ENCODE measurements at regions not wholly inside any gene's neighbourhood (a gene's known extent, or its start where the extent isn't known, plus 50 kb on each side); places are given as distances from the start of the nearest gene placed in this dataset.

DNA sequence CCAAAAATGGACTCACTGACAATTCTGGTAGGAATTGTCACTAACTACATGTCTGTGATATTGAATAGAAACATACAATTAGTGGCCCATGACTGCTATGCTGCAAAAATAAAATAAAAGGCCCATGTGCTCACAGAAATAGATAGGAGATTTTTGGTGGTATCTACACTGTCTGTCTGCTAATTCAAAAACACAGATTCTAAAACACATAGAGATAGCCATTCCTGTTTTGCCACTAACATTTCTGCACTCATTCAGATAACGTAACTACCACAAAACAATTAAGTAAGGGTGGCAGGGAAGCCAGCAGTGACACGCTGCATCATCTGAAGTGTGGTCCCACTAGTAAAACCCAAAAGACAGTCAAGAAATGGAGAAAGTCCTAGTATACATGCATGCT is 202.2 kb upstream of the NFIA start:
- Mint-ChIP-seq H3K27me3 (ENCODE audit: unreplicated experiment) (no peaks in the 10 kb centered on the region), H3K27ac (ENCODE audit: unreplicated experiment) (no peak overlapping the region), H3K4me3 (ENCODE audit: unreplicated experiment) (no peak overlapping the region), H3K36me3 (ENCODE audit: unreplicated experiment) (no peaks in the 10 kb centered on the region), H3K9me3 (ENCODE audit: unreplicated experiment) (no peaks in the 10 kb centered on the region), H3K4me1 (ENCODE audit: low read depth, unreplicated experiment) (peaks cover 11% of the 10 kb centered on the region)
- DNase-seq: no peak
- TF ChIP-seq, protein P1, sequence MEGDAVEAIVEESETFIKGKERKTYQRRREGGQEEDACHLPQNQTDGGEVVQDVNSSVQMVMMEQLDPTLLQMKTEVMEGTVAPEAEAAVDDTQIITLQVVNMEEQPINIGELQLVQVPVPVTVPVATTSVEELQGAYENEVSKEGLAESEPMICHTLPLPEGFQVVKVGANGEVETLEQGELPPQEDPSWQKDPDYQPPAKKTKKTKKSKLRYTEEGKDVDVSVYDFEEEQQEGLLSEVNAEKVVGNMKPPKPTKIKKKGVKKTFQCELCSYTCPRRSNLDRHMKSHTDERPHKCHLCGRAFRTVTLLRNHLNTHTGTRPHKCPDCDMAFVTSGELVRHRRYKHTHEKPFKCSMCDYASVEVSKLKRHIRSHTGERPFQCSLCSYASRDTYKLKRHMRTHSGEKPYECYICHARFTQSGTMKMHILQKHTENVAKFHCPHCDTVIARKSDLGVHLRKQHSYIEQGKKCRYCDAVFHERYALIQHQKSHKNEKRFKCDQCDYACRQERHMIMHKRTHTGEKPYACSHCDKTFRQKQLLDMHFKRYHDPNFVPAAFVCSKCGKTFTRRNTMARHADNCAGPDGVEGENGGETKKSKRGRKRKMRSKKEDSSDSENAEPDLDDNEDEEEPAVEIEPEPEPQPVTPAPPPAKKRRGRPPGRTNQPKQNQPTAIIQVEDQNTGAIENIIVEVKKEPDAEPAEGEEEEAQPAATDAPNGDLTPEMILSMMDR (IDR thresholded peaks at IDR 0.05; ENCODE audit: partially characterized antibody, unreplicated experiment): no peak

DNA sequence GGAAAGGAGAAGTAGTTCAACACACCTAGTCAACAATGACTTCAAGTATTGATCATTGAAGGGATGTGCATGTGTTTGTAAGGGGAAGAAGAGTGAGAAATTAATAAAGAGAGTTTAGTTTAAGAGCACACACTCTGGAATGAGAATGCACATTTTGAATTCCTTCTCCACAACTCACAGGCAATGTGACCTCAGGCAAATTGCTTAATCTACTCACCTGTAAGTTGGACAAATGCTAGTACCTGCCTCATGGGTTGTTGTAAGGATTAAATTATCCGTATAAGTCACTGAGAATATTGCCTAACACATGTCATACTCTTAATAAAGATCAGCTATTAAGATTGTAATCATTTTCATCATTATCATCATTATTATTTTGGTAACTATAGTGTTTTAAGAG is 204.0 kb upstream of the NFIA start:
- H3K27me3 Mint-ChIP-seq (ENCODE audit: unreplicated experiment): no peaks in the 10 kb centered on the region
- TF ChIP-seq, protein P1 (IDR thresholded peaks at IDR 0.05; ENCODE audit: partially characterized antibody, unreplicated experiment): no peak
- H3K27ac Mint-ChIP-seq (ENCODE audit: unreplicated experiment): no peak overlapping the region
- no peak overlapping the region for H3K4me3 Mint-ChIP-seq (ENCODE audit: unreplicated experiment)
- H3K36me3 Mint-ChIP-seq (ENCODE audit: unreplicated experiment): no peaks in the 10 kb centered on the region
- peaks cover 5% of the 10 kb centered on the region for H3K4me1 Mint-ChIP-seq (ENCODE audit: low read depth, unreplicated experiment)
- DNase-seq: no peak
- no peaks in the 10 kb centered on the region for H3K9me3 Mint-ChIP-seq (ENCODE audit: unreplicated experiment)

DNA sequence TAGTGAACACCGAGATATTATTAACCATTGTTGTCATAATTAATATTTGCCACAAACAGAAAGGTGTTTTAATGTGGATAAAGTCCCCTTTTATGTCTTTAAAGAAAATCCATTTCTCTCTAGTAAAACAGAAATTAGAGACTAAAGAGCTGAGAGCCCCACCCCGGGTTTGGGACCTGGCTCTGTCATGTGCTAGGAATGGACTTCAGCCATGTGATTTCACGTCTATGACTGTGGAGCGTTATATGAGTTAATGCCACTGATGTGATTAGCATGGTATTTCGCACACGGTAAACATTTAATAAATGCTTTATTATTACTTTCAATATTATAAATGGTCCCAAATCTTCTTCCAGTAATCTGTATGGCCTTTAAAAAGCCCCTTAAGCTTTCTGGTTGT is 205.0 kb upstream of the NFIA start:
- no peaks in the 10 kb centered on the region for H3K27me3 Mint-ChIP-seq (ENCODE audit: unreplicated experiment)
- no peak overlapping the region for H3K4me3 Mint-ChIP-seq (ENCODE audit: unreplicated experiment)
- TF ChIP-seq, protein P1 (IDR thresholded peaks at IDR 0.05; ENCODE audit: partially characterized antibody, unreplicated experiment): no peak

DNA sequence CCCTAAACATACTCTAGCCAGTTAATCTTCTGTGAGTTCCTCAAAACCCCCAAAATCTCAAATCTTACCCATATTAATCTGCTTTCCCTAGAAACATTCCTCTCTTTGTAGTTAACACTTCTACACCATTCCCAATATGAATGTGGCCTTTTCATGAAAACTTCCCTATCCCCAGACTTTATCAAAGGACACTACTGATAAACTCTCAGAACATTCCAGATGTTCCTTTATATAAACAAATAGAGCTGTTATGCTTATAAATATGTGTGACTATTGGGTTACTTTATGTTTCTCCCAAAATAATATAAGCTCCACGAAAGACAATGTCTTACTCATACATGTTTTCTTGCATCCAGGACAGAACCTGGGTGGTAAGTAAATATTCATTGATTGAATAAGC is 205.4 kb upstream of the NFIA start:
- no peak for DNase-seq
- Mint-ChIP-seq H3K36me3 (ENCODE audit: unreplicated experiment) (no peaks in the 10 kb centered on the region), H3K27ac (ENCODE audit: unreplicated experiment) (no peak overlapping the region), H3K9me3 (ENCODE audit: unreplicated experiment) (no peaks in the 10 kb centered on the region), H3K4me1 (ENCODE audit: low read depth, unreplicated experiment) (peaks cover 5% of the 10 kb centered on the region), H3K27me3 (ENCODE audit: unreplicated experiment) (no peaks in the 10 kb centered on the region), H3K4me3 (ENCODE audit: unreplicated experiment) (no peak overlapping the region)
- TF ChIP-seq, protein P1 (IDR thresholded peaks at IDR 0.05; ENCODE audit: partially characterized antibody, unreplicated experiment): no peak

More for the DNA sequence above, 205.0 kb upstream of the NFIA start:
- no peak for DNase-seq
- H3K4me1 Mint-ChIP-seq (ENCODE audit: low read depth, unreplicated experiment): peaks cover 5% of the 10 kb centered on the region
- no peaks in the 10 kb centered on the region for H3K9me3 Mint-ChIP-seq (ENCODE audit: unreplicated experiment)
- no peaks in the 10 kb centered on the region for H3K36me3 Mint-ChIP-seq (ENCODE audit: unreplicated experiment)
- no peak overlapping the region for H3K27ac Mint-ChIP-seq (ENCODE audit: unreplicated experiment)

DNA sequence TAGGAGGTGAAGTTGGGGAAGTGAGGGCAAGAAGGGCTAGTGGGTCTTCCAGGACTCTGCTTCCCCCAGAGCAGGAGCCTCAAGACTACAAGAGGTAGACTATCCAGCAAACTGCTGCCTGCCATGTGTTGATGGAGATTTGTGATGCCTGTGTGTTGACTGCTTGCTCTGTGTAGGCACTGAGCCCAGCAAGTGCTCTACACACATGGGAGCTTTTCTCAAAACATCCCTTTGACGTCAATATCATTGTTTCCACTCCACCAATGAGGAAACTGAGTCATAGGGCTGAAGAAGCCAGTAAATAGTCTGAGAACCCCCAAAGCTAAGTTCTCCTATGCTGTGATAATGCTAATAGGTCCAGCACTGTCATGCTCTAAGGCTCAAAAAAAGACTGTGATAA is 207.2 kb upstream of the NFIA start:
- DNase-seq: no peak
- H3K27me3 Mint-ChIP-seq (ENCODE audit: unreplicated experiment): no peaks in the 10 kb centered on the region
- no peaks in the 10 kb centered on the region for H3K36me3 Mint-ChIP-seq (ENCODE audit: unreplicated experiment)
- H3K4me3 Mint-ChIP-seq (ENCODE audit: unreplicated experiment): no peak overlapping the region
- peaks cover 8% of the 10 kb centered on the region for H3K4me1 Mint-ChIP-seq (ENCODE audit: low read depth, unreplicated experiment)
- no peaks in the 10 kb centered on the region for H3K9me3 Mint-ChIP-seq (ENCODE audit: unreplicated experiment)
- no peak overlapping the region for H3K27ac Mint-ChIP-seq (ENCODE audit: unreplicated experiment)
- TF ChIP-seq, protein P1 (IDR thresholded peaks at IDR 0.05; ENCODE audit: partially characterized antibody, unreplicated experiment): no peak

All from glutamatergic neuron (in vitro differentiated cells).